MM.1S (cell line): ENCODE measurements at regions not wholly inside any gene's neighbourhood (a gene's known extent, or its start where the extent isn't known, plus 50 kb on each side); places are given as distances from the start of the nearest gene placed in this dataset.

Experiments used
- DNase-seq: peaks from one replicate; pipeline ENCODE4 v3.0.0-alpha.2; 2015
- H2AFZ ChIP-seq: fragments of 300-600 bp; sonication (generic); 2 replicates; pipeline ENCODE4 v1.6.0; 2016; ENCODE audit warnings: antibody characterized with exemption, low read length
- H3F3A ChIP-seq: fragments of 300-600 bp; sonication (generic); 2 replicates; pipeline ENCODE4 v1.6.1; 2016; ENCODE audit warnings: mild to moderate bottlenecking, antibody characterized with exemption, low read length, moderate library complexity, mixed read lengths; ENCODE audit not compliant: insufficient read depth
- H3K27ac ChIP-seq: fragments of 300-600 bp; sonication (generic); 2 replicates; pipeline ENCODE4 v1.5.1; 2016; ENCODE audit warnings: mild to moderate bottlenecking, low read length
- H3K27me3 ChIP-seq: fragments of 300-600 bp; sonication (generic); replicated peaks from 2 replicates; pipeline ENCODE4 v1.6.0; 2016; ENCODE audit warnings: low read length; ENCODE audit not compliant: insufficient read depth
- H3K36me3 ChIP-seq: fragments of 300-600 bp; sonication (generic); replicated peaks from 2 replicates; pipeline ENCODE4 v1.6.1; 2016; ENCODE audit warnings: mild to moderate bottlenecking, low read length, mixed read lengths; ENCODE audit not compliant: insufficient read depth
- H3K4me1 ChIP-seq: fragments of 300-600 bp; sonication (generic); 2 replicates; pipeline ENCODE4 v1.6.1; 2016; ENCODE audit warnings: low read length, mixed read lengths
- H3K4me2 ChIP-seq: fragments of 300-600 bp; sonication (generic); 2 replicates; pipeline ENCODE4 v1.6.0; 2016; ENCODE audit warnings: low read depth, low read length
- H3K4me3 ChIP-seq: fragments of 300-600 bp; sonication (generic); 2 replicates; pipeline ENCODE4 v1.5.1; 2016; ENCODE audit warnings: low read length, mixed read lengths
- H3K79me2 ChIP-seq: fragments of 300-600 bp; sonication (generic); 2 replicates; pipeline ENCODE4 v1.6.1; 2016; ENCODE audit warnings: mixed run types, low read length, mixed read lengths
- H3K9ac ChIP-seq: fragments of 300-600 bp; sonication (generic); 2 replicates; pipeline ENCODE4 v1.6.1; 2016; ENCODE audit warnings: low read length, mixed read lengths
- H3K9me2 ChIP-seq: fragments of 300-600 bp; sonication (generic); replicated peaks from 2 replicates; pipeline ENCODE4 v1.6.1; 2016; ENCODE audit warnings: mild to moderate bottlenecking, low read length, mixed read lengths; ENCODE audit not compliant: insufficient read depth
- H3K9me3 ChIP-seq: fragments of 300-600 bp; sonication (generic); replicated peaks from 2 replicates; pipeline ENCODE4 v1.6.1; 2016; ENCODE audit warnings: mild to moderate bottlenecking, low read length, mixed read lengths; ENCODE audit not compliant: insufficient read depth
- H4K20me1 ChIP-seq: fragments of 300-600 bp; sonication (generic); 2 replicates; pipeline ENCODE4 v1.6.1; 2016; ENCODE audit warnings: mild to moderate bottlenecking, low read length, moderate library complexity, mixed read lengths; ENCODE audit not compliant: insufficient read depth
- CTCF ChIP-seq: fragments of 300-600 bp; sonication (generic); IDR thresholded peaks from 2 replicates; pipeline ENCODE4 v1.5.1; 2016; ENCODE audit warnings: antibody characterized with exemption, low read length, mixed read lengths
- EZH2 ChIP-seq: fragments of 300-600 bp; sonication (generic); optimal IDR thresholded peaks from 2 replicates; pipeline ENCODE3; 2017; ENCODE audit warnings: low read depth, mild to moderate bottlenecking, antibody characterized with exemption, low read length, mixed read lengths
- EZH2phosphoT487 ChIP-seq: fragments of 300-600 bp; sonication (generic); IDR thresholded peaks from 2 replicates; pipeline ENCODE4 v1.6.1; 2018; ENCODE audit warnings: antibody characterized with exemption, low read length

GRCh38 chr3:152669560-152669959 lies 165.4 kb upstream of the P2RY1 start:
- no peak for TF ChIP-seq EZH2phosphoT487
- TF ChIP-seq CTCF, result no peak
- no peak for TF ChIP-seq EZH2
- Histone ChIP-seq H3K79me2 (no peaks in the 10 kb centered on the region), H3K9me2 (no peaks in the 10 kb centered on the region), H3F3A (no peaks in the 10 kb centered on the region), H2AFZ (no peak overlapping the region), H3K4me2 (no peak overlapping the region), H4K20me1 (no peaks in the 10 kb centered on the region), H3K36me3 (no peaks in the 10 kb centered on the region), H3K4me1 (no peaks in the 10 kb centered on the region), H3K27ac (no peak overlapping the region), H3K9me3 (no peaks in the 10 kb centered on the region), H3K9ac (no peak overlapping the region), H3K4me3 (no peak overlapping the region), H3K27me3 (no peaks in the 10 kb centered on the region)
- DNase-seq, result no peak

- H3K9me3 ChIP-seq, result no peaks in the 10 kb centered on the region
- H3K36me3 ChIP-seq, result no peaks in the 10 kb centered on the region
- no peaks in the 10 kb centered on the region for H3K4me1 ChIP-seq
- H4K20me1 ChIP-seq, result no peaks in the 10 kb centered on the region
- DNase-seq, result no peak
- H3K27me3 ChIP-seq, result no peaks in the 10 kb centered on the region
- H3K4me3 ChIP-seq, result no peak overlapping the region
- H3K27ac ChIP-seq, result no peak overlapping the region
- H3F3A ChIP-seq, result no peaks in the 10 kb centered on the region
- no peak for TF ChIP-seq EZH2phosphoT487
- TF ChIP-seq EZH2, result no peak
- no peak for TF ChIP-seq CTCF
- H3K4me2 ChIP-seq, result no peak overlapping the region
- H3K9ac ChIP-seq, result no peak overlapping the region
- no peaks in the 10 kb centered on the region for H3K79me2 ChIP-seq
- H2AFZ ChIP-seq, result no peak overlapping the region
- H3K9me2 ChIP-seq, result no peaks in the 10 kb centered on the region
Observed at GRCh38 chr3:152671446-152672319, 163.2 kb upstream of the P2RY1 start.

GRCh38 chr3:152672320-152672649 lies 162.6 kb upstream of the P2RY1 start:
- H3K79me2 ChIP-seq, result no peaks in the 10 kb centered on the region
- H3K9me2 ChIP-seq, result no peaks in the 10 kb centered on the region
- H4K20me1 ChIP-seq, result no peaks in the 10 kb centered on the region
- TF ChIP-seq EZH2phosphoT487, result no peak
- no peak for TF ChIP-seq CTCF
- TF ChIP-seq EZH2, result no peak
- no peak overlapping the region for H2AFZ ChIP-seq
- H3K4me1 ChIP-seq, result no peaks in the 10 kb centered on the region
- no peak overlapping the region for H3K9ac ChIP-seq
- H3K27me3 ChIP-seq, result no peaks in the 10 kb centered on the region
- no peak overlapping the region for H3K4me2 ChIP-seq
- no peaks in the 10 kb centered on the region for H3K9me3 ChIP-seq
- no peaks in the 10 kb centered on the region for H3K36me3 ChIP-seq
- H3K4me3 ChIP-seq, result no peak overlapping the region
- H3K27ac ChIP-seq, result no peak overlapping the region
- no peak for DNase-seq
- no peaks in the 10 kb centered on the region for H3F3A ChIP-seq
